ENCODE measurements at regions not wholly inside any gene's neighbourhood (a gene's known extent, or its start where the extent isn't known, plus 50 kb on each side); places are given as distances from the start of the nearest gene placed in this dataset.

DNA sequence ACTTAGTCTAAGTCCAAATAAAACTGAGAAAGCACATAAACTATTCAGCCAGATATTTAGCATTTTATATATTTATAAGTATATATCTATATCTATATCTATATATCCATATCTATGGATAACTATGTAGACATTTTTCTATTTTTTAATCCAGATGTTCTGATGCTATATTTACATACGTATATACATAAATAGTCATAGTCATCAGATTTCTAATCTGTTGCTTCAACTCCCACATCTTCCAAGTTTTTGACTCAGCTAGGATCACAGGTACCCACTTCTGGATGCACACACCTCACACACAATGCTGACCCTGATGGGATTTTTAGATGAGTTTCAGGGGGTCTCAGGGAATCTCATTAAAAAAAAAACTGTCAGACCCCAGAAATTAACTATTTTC is 52.2 kb upstream of the ZC3H11B start:
- no peak for DNase-seq

DNA sequence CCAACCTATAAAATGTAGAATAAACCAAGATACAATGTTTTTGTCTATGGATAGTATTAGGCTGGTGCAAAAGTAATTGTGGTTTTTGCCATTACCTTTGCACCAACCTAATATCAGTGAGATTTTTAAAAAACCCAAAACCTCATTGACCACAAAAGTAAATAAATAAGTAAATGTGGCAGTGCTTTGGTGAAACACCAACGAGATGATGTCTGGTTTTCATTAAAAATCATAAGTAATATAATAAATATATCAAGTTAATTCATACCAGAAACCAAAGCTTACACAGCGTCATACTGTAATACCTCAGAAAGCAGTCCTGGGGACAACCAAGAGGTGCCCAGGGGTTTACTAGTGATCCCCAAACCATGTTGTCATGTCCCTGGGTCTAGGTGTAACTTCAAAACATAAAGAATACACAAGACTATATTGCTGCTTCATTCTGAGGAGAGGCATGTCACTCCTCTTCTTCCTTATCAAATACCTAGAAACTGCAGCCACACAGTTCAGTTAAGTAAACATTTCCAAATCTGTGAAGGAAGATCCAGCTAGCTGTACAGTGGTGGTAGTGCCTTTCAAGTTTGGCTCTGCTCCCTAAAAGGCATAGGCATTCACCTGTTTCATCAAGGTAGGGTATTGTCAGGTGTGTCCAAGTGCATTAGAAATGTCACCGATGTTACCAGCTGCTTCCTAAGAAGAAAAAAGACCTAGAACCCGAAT is 51.6 kb upstream of the ZC3H11B start:
- peak; percentile 23 for DNase-seq

All from fibroblast of upper back skin (primary cell).